Panc1 (cell line): ENCODE measurements at regions not wholly inside any gene's neighbourhood (a gene's known extent, or its start where the extent isn't known, plus 50 kb on each side); places are given as distances from the start of the nearest gene placed in this dataset.

Source experiments
- REST ChIP-seq, 2 experiments: IDR thresholded peaks; 2 replicates each; pipeline ENCODE4 v1.6.1; 2011 to 2012; ENCODE audit warnings: low read depth in 2 of 2, control low read depth in 1 of 2, low read length in 1 of 2, mild to moderate bottlenecking in 1 of 2, moderate library complexity in 1 of 2; ENCODE audit not compliant: insufficient read depth in 1 of 2
- TCF7L2 ChIP-seq: IDR thresholded peaks from 2 replicates; pipeline ENCODE4 v1.6.1; 2011; ENCODE audit warnings: mild to moderate bottlenecking, low read depth, low read length, inconsistent platforms
- TF ChIP-seq, protein P1 (sequence below): fragments of 450-650 bp; IDR thresholded peaks from 2 replicates; pipeline ENCODE4 v1.5.1; 2017; ENCODE audit warnings: mild to moderate bottlenecking

GRCh38 chr20:48550814-48551213 is 277.0 kb downstream of the PREX1 start:
- TF ChIP-seq, protein P1, sequence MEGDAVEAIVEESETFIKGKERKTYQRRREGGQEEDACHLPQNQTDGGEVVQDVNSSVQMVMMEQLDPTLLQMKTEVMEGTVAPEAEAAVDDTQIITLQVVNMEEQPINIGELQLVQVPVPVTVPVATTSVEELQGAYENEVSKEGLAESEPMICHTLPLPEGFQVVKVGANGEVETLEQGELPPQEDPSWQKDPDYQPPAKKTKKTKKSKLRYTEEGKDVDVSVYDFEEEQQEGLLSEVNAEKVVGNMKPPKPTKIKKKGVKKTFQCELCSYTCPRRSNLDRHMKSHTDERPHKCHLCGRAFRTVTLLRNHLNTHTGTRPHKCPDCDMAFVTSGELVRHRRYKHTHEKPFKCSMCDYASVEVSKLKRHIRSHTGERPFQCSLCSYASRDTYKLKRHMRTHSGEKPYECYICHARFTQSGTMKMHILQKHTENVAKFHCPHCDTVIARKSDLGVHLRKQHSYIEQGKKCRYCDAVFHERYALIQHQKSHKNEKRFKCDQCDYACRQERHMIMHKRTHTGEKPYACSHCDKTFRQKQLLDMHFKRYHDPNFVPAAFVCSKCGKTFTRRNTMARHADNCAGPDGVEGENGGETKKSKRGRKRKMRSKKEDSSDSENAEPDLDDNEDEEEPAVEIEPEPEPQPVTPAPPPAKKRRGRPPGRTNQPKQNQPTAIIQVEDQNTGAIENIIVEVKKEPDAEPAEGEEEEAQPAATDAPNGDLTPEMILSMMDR: no peak
- TF ChIP-seq REST (IDR thresholded peaks at IDR 0.05; ENCODE audit: insufficient read depth in 1 of 2, low read depth in 2 of 2, low read length in 1 of 2) (no peak), TCF7L2 (no peak)
